ENCODE measurements at regions not wholly inside any gene's neighbourhood (a gene's known extent, or its start where the extent isn't known, plus 50 kb on each side); places are given as distances from the start of the nearest gene placed in this dataset.

GRCh38 chrX:8879750-8880149, 78.6 kb upstream of the FAM9A start:
- TF ChIP-seq CTCF (IDR thresholded peaks at IDR 0.05) (peak in 4 of 6 experiments; percentile 7 to 27 (median 20)), POLR2A (IDR thresholded peaks at IDR 0.05) (no peak)

Data from Peyer's patch (tissue), 4 donors.